Pulmonary artery endothelial cell (primary cell): ENCODE measurements at regions not wholly inside any gene's neighbourhood (a gene's known extent, or its start where the extent isn't known, plus 50 kb on each side); places are given as distances from the start of the nearest gene placed in this dataset.
"Not testable (repeated sequence)": the region's sequence is repeated elsewhere in the genome, so short reads cannot be mapped to it uniquely, and the experiment has no call there.

ENCODE experiments used
- DNase-seq: peaks from one replicate; pipeline ENCODE4 v3.0.0-alpha.2; 2011; ENCODE audit warnings: low read depth, low spot score

DNA sequence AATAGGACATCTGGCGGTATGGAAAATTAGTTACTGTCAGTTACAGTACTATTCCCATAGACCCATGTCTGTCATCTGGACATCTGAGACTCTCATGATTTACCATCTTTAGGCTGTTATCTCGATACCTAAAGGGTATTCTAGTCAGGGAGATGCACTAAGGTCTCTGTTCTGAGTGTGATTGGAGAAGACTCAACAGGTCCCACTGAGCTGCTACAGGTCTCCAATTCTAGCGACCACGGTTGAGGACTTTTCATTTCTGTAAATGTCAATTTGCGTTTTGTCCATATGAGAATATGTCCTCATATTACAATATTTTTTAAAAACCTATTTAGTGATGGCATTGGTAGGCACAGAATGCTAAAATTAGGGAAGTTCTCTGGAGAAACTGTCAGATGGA lies 1160.2 kb downstream of the TMEM121 start:
- no peak for DNase-seq

- no peak for DNase-seq
Measured at GRCh38 chr14:106690333-106690891, 1164.0 kb downstream of the TMEM121 start.

- DNase-seq = no peak
Measured at GRCh38 chr14:106691601-106692291, 1165.4 kb downstream of the TMEM121 start.

DNA sequence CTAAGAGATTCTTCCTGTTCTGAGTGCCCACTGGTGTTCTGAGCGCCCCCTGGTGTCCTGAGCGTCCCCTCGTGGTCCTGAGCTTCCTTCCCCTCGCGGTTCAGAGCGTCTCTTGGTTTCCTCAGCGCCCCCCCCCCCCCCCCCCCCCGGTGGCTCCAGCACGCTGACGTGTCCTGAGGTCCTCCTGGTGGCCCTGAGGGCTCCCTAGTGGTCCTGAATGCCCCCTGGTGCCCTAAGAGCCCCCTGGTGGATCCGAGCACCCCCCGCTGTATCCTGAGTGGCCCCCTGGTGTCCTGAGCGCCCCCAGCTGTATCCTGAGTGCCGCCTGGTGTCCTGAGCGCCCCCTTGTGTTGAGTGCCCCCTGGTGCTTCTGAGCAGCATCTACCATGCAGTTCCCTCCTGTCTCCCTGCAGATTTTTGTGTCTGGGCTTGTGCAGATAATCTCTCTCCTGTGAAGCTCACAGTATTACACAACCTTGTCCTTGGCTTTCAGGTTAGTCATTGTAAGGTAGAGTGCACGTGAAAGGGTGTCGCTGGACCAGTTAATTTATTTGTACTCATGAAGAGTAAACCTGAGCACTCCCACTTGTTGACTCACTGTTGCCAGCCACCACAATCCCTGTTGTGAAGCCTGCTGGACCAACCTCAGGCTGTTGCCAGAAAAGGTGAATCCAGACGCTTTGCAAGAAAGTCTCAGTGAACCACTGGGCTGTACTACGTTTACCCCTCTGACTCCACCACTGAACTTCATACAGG lies 1168.4 kb downstream of the TMEM121 start:
- no peak for DNase-seq

DNA sequence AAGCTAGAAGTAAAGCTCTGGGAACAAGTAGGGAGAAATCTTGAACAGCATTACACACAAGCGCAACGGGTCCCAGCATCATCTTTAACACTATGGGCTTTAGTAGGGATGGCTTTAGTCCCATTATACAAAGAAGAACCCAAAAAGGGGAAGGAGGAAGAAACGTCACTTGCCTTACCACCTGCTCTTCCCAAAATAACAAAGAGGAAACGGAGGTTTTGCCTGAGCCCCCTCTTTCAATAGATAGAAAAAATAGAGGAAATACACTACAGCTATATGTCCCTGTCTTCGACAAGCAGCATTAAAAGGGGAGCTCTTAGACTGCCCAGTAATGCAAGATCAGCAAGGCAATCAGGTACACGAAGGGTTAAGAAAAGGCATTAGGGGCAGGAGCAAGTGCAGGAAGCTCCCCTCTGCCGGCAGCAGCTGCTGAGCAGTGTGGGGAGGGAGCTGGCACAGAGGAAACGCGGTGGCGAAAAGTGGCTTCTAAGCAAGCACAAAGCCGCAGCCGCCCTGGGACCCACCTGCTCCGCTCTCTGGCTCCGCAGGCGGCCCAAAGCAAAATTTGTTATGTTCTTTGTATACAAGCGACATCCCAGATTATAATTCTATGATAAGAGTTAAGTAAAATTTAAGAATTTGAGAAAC lies 1172.4 kb downstream of the TMEM121 start:
- not testable (repeated sequence) for DNase-seq

- DNase-seq = not testable (repeated sequence)
Measured at GRCh38 chr14:106703651-106704050, 1177.3 kb downstream of the TMEM121 start.

- not testable (repeated sequence) for DNase-seq
Measured at GRCh38 chr14:106706488-106706887, 1180.1 kb downstream of the TMEM121 start.

GRCh38 chr14:106710187-106710586 lies 1183.8 kb downstream of the TMEM121 start:
- DNase-seq = not testable (repeated sequence)

DNA sequence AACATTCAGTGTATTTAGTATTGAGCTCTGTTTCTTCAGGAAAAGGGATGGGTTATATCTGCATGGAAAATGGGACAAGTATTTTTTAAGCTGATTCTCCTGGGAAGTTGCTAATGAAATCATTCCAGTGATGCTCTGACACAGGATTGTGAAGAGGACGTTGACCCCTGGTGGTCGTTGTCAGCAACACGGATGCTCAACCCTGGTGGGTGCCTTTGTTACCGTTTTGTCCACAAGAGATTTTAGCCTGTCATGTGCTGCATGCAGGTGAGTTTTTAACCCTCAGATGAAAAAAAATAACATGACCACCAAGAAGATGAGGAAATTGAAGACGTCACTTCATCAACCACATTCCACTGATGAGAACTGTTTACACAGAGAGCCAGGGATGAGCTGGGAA lies 1186.1 kb downstream of the TMEM121 start:
- DNase-seq = not testable (repeated sequence)

DNA sequence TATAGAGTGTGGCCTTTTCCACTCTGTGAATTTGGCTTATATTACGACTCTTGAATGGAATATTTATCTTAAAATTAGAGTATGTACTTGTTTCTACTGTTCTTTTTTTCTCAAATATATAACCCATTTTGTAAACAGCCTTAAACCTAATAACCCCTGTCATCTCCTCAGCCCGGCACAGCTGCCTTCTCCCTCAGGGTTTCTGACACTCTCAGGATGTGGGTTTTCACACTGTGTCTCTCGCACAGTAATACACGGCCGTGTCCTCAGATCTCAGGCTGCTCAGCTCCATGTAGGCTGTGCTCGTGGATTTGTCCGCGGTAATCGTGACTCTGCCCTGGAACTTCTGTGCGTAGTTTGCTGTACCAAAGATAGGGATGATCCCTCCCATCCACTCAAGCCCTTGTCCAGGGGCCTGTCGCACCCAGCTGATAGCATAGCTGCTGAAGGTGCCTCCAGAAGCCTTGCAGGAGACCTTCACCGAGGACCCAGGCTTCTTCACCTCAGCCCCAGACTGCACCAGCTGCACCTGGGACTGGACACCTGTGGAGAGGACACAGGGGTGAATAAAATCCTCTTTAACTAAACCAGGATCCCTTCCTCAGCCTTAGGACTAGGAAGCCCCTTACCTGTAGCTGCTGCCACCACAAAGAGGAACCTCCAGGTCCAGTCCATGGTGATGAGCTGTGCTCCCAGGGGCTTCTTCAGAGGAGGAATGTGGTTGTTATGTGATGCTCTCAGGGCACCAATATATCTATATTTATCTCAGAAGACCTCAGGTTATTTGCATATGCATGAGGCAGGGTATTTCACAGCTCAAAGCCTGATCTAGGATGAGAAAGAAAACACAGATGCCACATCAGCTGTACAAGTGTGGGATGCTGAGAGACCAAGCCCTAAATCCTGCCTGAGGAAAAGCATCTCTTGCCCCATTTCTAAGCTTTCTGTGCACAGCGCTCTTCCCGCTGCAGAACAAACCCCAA lies 1188.4 kb downstream of the TMEM121 start:
- DNase-seq = not testable (repeated sequence)

- DNase-seq = not testable (repeated sequence)
Measured at GRCh38 chr14:106717544-106717943, 1191.2 kb downstream of the TMEM121 start.

DNA sequence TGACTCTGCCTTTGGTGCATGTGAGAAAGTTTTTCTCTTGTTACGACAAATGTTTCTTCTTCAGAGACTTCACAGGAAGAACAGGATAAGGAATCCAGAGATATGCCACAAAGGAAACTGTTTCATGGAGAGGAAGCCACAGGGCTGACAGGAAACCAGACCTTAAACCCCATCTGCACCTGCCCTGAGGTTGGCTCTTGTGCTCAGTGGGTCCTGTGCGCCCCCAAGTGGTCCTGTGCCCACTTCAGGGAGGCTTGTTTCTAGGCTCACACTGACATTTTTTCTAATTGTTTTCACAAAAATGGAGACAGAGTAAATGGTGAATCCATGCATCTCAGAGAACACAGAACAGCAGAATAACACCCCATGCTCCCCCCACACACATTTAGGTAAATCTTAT lies 1193.5 kb downstream of the TMEM121 start:
- not testable (repeated sequence) for DNase-seq

GRCh38 chr14:106721926-106722325 lies 1195.5 kb downstream of the TMEM121 start:
- DNase-seq = not testable (repeated sequence)

DNA sequence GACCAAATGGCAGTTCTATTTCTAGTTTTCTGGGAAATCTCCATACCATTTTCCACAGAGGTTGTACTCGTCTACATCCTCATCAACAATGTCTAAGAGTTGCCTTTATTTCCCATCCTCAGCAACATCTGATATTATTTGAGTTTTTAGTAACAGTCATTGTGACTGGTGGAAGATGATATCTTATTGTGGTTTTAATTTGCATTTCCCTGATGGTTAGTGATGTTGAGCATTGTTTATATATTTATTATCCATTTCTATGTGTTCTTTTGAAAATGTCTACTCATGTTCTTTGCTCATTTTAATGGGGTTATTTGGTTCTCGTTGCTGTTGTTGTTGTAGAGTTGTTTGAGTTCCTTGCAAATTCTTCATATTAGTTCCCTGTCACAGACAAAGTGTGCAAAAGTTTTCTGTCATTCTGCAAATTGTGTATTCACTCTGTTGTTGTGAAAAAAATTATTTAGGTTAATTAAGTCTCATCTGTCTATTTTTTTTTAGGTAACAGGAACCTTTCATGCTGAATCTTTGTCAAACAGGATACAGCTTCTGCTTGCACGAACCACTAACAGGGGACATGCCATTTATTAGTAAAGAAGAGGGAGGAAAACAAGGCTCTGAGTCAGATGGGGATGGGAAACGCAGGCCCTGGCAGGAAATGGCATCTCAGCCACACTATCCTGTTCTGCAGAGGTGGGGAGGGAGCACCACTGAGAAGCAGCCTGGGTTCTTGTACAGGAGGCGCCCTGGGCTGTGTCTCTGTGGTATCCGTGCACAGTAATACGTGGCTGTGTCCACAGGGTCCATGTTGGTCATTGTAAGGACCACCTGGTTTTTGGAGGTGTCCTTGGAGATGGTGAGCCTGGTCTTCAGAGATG lies 1196.7 kb downstream of the TMEM121 start:
- DNase-seq = not testable (repeated sequence)

GRCh38 chr14:106727962-106728361 lies 1201.6 kb downstream of the TMEM121 start:
- DNase-seq = not testable (repeated sequence)

GRCh38 chr14:106728611-106729010 lies 1202.2 kb downstream of the TMEM121 start:
- no peak for DNase-seq

DNA sequence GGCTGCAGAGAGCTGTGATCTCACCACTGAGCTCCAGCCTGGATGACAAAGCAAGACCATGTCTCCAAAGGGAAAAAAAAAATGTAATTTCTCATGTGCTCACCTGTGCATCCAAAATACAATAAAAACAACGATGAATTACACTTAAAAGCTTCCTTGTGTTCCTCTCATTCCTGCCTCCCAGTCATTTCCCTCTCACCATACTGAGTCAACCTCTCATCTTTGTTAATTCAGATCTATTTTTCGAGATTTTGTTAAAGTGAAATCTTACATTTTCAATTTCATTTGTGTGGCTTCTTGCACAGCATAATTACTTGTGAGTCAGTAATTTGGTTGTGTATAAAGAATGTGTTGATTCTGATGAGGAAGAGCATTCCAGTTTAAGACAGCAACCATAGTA lies 1203.2 kb downstream of the TMEM121 start:
- no peak for DNase-seq

DNA sequence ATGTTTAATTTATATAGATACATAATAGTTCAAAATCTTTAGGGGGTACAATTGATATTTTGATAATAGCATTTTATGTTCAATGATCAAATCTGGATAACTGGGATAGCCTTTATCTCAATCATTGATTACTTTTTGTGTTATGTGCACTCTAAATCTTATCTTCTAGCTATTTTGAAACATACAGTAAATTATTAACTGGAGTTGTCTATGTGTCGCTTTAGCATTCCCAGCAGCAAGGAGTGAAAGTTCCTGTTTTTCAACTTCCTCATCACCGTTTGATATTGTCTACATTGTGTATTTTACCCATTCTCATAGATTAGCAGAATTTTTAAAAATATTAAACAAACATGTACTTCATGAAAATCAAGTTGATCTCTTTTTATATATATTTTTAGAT lies 1207.4 kb downstream of the TMEM121 start:
- DNase-seq = no peak

- no peak for DNase-seq
Measured at GRCh38 chr14:106737021-106737420, 1210.6 kb downstream of the TMEM121 start.

DNA sequence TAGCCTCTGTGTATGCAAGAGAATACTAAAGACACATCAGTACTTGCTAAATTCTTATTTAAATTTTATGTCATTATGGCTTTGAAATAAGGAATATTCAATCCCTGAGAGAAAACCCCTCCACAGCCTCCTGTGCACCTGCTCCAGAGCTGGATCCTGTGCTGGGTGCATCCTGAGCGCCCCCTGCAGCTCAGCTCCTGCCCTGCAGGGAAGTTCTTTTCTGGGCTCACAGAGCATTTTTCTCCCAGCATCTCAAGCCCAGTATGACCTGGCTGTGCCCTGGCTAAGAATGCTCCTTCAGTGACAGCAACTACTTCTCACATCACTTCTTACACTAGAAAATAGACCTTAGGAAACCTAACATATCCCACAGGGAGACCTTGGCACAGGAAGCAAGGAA lies 1211.7 kb downstream of the TMEM121 start:
- DNase-seq = no peak
